GM12864 (cell line): ENCODE measurements at regions not wholly inside any gene's neighbourhood (a gene's known extent, or its start where the extent isn't known, plus 50 kb on each side); places are given as distances from the start of the nearest gene placed in this dataset.

Source experiments
- DNase-seq: peaks from one replicate; pipeline ENCODE4 v3.0.0-alpha.2; 2011; ENCODE audit warnings: low read depth
- H3K4me3 ChIP-seq: 2 replicates; pipeline ENCODE4 v1.5.1; 2011; ENCODE audit warnings: mild to moderate bottlenecking, low read depth, low read length, control low read depth
- CTCF ChIP-seq: IDR thresholded peaks from 2 replicates; pipeline ENCODE4 v1.5.1; 2011; ENCODE audit warnings: low read depth, mild to moderate bottlenecking, moderate library complexity, low read length, control low read depth, inconsistent platforms; ENCODE audit errors: missing control alignments

- no peak for TF ChIP-seq CTCF
- DNase-seq, result peak; percentile 19
- no peak overlapping the region for H3K4me3 ChIP-seq
Observed at GRCh38 chr3:56894881-56895431, 93.2 kb upstream of the ARHGEF3 start.

GRCh38 chr3:56890448-56891091, 88.8 kb upstream of the ARHGEF3 start:
- H3K4me3 ChIP-seq, result no peak overlapping the region
- TF ChIP-seq CTCF, result no peak
- DNase-seq, result no peak

DNA sequence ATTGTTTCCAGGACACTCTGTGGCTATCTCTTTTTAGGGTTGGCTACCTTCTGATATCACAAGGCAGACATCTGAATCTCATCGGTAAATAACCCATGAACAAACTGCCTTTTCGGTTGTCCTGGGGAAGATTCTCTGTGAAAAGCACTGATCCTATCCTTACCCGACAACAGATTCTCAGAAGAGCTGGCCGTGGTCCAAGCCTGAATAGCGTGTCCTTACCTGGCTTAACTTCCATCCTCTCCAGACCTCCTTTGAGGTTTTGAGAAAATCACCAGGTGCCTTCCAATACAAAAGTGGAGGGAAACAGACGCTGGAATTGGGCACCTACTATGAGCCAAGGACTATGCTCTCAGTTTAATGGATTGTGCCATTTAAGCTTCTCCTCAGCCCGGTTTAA, 87.4 kb upstream of the ARHGEF3 start:
- DNase-seq, result no peak
- TF ChIP-seq CTCF, result no peak
- H3K4me3 ChIP-seq, result no peak overlapping the region

GRCh38 chr3:56887402-56888025, 85.8 kb upstream of the ARHGEF3 start:
- no peak for DNase-seq

GRCh38 chr3:56886314-56886713, 84.6 kb upstream of the ARHGEF3 start:
- no peak for TF ChIP-seq CTCF
- no peak overlapping the region for H3K4me3 ChIP-seq

More at GRCh38 chr3:56887402-56888025, 85.8 kb upstream of the ARHGEF3 start:
- no peak overlapping the region for H3K4me3 ChIP-seq
- no peak for TF ChIP-seq CTCF

DNA sequence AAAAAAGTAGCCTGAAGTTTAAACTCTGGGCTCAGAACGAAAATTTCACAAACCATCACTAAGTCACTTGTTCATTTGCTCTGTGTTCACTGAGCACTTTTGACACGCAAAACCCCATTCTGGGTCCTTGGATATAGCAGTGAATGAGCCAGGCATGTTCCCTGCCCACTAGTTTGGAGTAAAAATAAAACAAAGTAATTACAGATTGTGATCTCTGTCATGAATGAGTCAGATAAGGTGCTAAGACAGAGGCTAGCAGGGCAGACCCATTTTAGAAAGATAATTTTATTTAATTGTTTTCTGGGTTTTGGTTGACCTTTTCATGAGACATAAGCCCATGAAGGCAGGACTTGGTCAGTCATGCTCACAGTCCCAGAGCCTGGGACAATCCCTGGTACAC, 84.1 kb upstream of the ARHGEF3 start:
- H3K4me3 ChIP-seq, result no peak overlapping the region
- no peak for DNase-seq
- TF ChIP-seq CTCF, result no peak

More at GRCh38 chr3:56886314-56886713, 84.6 kb upstream of the ARHGEF3 start:
- DNase-seq, result no peak
